ENCODE measurements at regions not wholly inside any gene's neighbourhood (a gene's known extent, or its start where the extent isn't known, plus 50 kb on each side); places are given as distances from the start of the nearest gene placed in this dataset.
"Not testable (repeated sequence)": the region's sequence is repeated elsewhere in the genome, so short reads cannot be mapped to it uniquely, and the experiment has no call there.

DNA sequence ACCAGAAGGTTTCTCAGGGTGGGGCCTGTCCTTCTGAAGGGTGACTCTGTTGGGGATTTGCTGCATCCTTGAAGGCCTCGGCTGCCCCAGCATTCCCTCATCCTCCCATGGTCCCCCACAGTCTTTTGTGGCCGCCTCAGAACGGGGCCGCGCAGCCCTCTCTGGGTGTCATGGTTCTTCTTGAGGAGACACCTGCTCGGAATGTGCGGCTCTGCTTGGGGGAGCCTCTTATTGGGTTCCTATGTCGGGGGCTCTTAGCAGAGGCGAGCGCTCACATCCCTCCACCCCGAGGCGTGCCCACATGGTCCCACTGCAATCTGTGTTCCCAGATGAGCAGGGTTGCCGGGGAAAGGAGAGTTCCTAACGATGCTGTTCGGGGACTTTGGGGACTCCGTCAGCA, 1008.4 kb downstream of the BRD1 start:
- H3K36me3 ChIP-seq (ENCODE audit: control insufficient read depth, insufficient read depth, low read length): no peaks in the 10 kb centered on the region
- no peak for TF ChIP-seq CTCF (IDR thresholded peaks at IDR 0.05; ENCODE audit: insufficient read depth, low read depth, low read length)
- H3K27me3 ChIP-seq (ENCODE audit: control insufficient read depth, insufficient read depth, low read length): no peaks in the 10 kb centered on the region
- DNase-seq (ENCODE audit: low read depth): no peak
- ChIA-PET POLR2A (no interaction called here), CTCF (no interaction called here)
- no peak overlapping the region for H3K4me3 ChIP-seq (ENCODE audit: low read depth, low read length)

GRCh38 chr22:48817491-48817890, 1010.2 kb downstream of the BRD1 start:
- POLR2A ChIA-PET; H3K4me3 ChIP-seq (ENCODE audit: low read depth, low read length); H3K36me3 ChIP-seq (ENCODE audit: control insufficient read depth, insufficient read depth, low read length); DNase-seq (ENCODE audit: low read depth); H3K27me3 ChIP-seq (ENCODE audit: control insufficient read depth, insufficient read depth, low read length); CTCF ChIA-PET: not testable (repeated sequence)

GRCh38 chr22:48811885-48812284, 1015.8 kb downstream of the BRD1 start:
- no peak for DNase-seq (ENCODE audit: low read depth)
- TF ChIP-seq CTCF (IDR thresholded peaks at IDR 0.05; ENCODE audit: insufficient read depth, low read depth, low read length): no peak
- no peaks in the 10 kb centered on the region for H3K36me3 ChIP-seq (ENCODE audit: control insufficient read depth, insufficient read depth, low read length)
- CTCF ChIA-PET: no interaction called here
- no peak overlapping the region for H3K4me3 ChIP-seq (ENCODE audit: low read depth, low read length)
- POLR2A ChIA-PET: no interaction called here
- no peaks in the 10 kb centered on the region for H3K27me3 ChIP-seq (ENCODE audit: control insufficient read depth, insufficient read depth, low read length)

DNA sequence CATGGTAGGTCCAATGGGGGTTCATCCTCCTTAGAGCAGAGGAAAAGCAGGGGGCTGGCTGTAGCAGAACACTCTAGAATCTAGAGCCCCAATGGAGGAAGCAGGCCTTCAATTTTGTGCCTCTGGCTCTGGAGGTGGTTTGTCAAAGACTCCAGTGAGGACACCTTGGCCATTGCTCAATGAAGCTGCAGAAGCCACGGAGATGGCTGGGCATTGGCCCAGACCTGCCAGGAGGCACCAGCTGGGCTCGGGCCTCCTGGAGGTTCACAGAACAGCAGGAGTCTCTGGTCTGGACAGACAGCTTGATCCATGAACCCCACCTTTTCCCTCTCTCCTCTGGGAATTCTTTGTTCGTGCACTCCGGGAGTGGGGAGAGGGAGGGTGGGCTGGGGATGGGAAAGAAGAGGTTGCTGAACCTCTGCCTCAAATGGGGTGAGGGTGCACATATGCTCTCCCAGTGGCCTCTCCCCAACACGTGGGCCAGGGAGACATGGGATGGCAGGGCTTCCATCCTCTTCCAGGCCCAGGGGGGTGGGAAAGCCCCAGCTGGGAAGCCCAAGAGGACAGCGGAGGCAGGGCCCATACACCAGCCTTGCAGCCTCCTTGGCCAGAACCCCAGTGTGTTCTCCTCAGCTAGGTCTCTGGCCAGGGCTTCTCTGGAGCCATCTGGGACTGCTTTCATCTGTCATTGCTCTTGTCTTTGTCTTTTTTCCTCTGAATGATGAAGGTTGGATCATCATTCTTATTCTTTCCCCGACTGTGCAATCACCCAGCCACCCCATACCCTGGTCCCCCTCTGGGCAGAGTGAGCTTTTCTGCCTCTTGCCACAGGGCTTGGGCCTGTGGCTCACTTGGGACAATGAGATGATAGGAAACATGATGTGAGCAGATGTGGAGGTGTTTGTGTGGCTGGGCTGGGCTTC, 1019.4 kb downstream of the BRD1 start:
- ChIA-PET CTCF (no interaction called here), POLR2A (no interaction called here)
- Histone ChIP-seq H3K36me3 (ENCODE audit: control insufficient read depth, insufficient read depth, low read length) (no peaks in the 10 kb centered on the region), H3K4me3 (ENCODE audit: low read depth, low read length) (no peak overlapping the region), H3K27me3 (ENCODE audit: control insufficient read depth, insufficient read depth, low read length) (no peaks in the 10 kb centered on the region)
- DNase-seq (ENCODE audit: low read depth): no peak
- no peak for TF ChIP-seq CTCF (IDR thresholded peaks at IDR 0.05; ENCODE audit: insufficient read depth, low read depth, low read length)

DNA sequence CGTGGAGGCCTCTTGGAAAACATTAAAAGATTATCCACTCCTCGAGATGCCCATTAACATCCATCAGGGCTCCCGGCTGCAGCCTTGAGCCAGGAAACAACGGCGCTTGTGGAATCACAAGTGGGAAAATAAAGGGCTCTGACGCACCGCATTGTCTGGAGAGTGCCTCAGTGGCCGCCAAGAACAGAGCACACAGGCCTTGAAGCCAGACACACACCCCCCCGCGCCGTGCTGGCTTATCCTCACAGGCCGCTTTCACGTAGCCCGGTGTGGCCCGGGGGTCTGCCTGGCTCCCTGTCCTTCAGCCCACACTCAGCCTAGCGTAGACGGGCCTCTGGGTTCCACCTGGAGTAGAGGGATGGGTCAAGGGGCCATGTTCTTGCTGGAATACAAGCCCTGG, 1020.5 kb downstream of the BRD1 start:
- POLR2A ChIA-PET: no interaction called here
- DNase-seq (ENCODE audit: low read depth): no peak
- CTCF ChIA-PET: no interaction called here
- Histone ChIP-seq H3K36me3 (ENCODE audit: control insufficient read depth, insufficient read depth, low read length) (no peaks in the 10 kb centered on the region), H3K4me3 (ENCODE audit: low read depth, low read length) (no peak overlapping the region), H3K27me3 (ENCODE audit: control insufficient read depth, insufficient read depth, low read length) (no peaks in the 10 kb centered on the region)
- no peak for TF ChIP-seq CTCF (IDR thresholded peaks at IDR 0.05; ENCODE audit: insufficient read depth, low read depth, low read length)

Measured in BJ (cell line).